ENCODE measurements at regions not wholly inside any gene's neighbourhood (a gene's known extent, or its start where the extent isn't known, plus 50 kb on each side); places are given as distances from the start of the nearest gene placed in this dataset.

DNA sequence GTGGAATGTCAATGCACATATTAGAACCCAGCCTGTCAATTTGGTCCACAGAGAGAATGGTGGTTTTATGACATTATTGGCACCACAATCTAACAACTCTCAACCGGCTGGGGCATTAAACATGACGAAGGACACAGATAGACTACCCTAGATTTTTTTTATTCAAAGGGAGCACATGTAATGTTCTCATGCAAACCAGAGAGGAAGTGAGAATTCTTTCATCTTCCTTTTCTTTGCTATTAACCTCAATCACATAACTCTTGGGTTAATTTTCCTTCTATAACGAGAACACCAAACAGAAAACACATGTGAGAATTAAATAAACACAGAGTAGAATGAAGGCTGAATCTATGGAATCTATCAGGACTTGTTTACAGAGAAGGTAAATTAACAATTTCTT lies 94.9 kb upstream of the TNC start:
- in situ Hi-C loops (cut with MboI; ENCODE audit: low pct_unique_long_range_greater_than_20kb in 2 of 9, low sequenced_read_pairs in 9 of 9, unreplicated experiment in 9 of 9) = no loop called here
- no peak for ATAC-seq (replicated peaks in 6 of 8)
- no peak overlapping the region for H3K27ac ChIP-seq
- no peak overlapping the region for H3K4me3 ChIP-seq
- peaks cover 33 to 52% of the 10 kb centered on the region in 2 donors for H3K4me1 ChIP-seq (replicated peaks in 1 of 2)
- WGBS, 10 experiments = 0 to 94% (median 60%) methylated on average over 1 to 3 of the region's 3 CpGs

DNA sequence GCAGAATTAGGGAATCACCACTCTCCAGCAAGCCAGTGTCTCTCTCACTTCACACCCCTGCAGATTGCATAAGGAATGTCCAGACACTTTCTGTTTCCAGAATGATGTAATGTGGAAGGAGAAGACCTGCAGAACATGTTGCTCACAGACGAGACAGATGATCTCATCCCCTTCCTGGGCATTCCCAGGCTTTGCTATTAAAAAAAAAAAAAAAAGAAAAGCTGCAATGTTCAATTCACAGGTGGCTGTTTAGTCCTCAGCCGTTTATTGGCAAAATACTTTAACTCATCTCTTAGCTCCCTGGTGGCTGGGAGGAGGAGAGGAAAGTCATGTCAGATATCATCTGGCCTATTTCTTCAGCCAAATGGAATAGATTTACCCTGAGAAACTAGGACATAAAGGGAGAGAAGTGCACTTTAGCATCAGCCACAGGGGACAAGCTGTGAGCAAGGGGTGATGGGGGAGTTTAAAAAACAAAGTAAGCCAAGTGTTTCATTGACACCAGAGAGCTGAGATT lies 95.9 kb upstream of the TNC start:
- H3K4me1 ChIP-seq (replicated peaks in 1 of 2) = peaks cover 34 to 61% of the 10 kb centered on the region in 2 donors
- no peak overlapping the region for H3K4me3 ChIP-seq
- ATAC-seq (replicated peaks in 6 of 8) = peak; percentile 75 to 100 (median 82)
- in situ Hi-C loops (cut with MboI; ENCODE audit: low pct_unique_long_range_greater_than_20kb in 2 of 9, low sequenced_read_pairs in 9 of 9, unreplicated experiment in 9 of 9) = no loop called here
- 0 to 60% (median 0%) methylated on average over 1 to 2 of the region's 2 CpGs; no CpG with 5 or more reads in 5 of the 10 experiments for WGBS, 10 experiments
- H3K27ac ChIP-seq = peak overlapping the region in 1 of 2 donors; percentile 22

DNA sequence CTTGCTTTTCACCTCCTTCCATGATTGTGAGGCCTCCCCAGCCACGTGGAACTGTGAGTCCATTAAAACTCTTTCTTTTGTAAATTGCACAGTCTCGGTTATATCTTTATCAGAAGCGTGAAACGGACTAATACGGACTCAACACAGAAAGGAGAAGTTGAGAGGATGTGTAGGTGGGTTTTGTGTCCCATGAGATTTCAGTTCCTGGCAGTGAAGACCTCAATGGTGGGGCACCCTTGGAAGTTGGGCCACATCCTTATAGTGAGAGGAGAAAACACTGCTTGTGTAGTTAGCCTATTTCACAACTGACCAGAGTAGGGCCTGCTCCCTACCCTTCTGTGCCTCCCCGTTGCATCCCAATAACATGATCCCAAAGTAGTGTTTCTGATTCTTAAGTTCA lies 98.9 kb upstream of the TNC start:
- H3K4me3 ChIP-seq = no peak overlapping the region
- in situ Hi-C loops (cut with MboI; ENCODE audit: low pct_unique_long_range_greater_than_20kb in 2 of 9, low sequenced_read_pairs in 9 of 9, unreplicated experiment in 9 of 9) = no loop called here
- H3K4me1 ChIP-seq (replicated peaks in 1 of 2) = peaks cover 45 to 69% of the 10 kb centered on the region in 2 donors
- WGBS, 10 experiments = 0 to 100% (median 80%) methylated on average over 1 to 5 of the region's 6 CpGs; no CpG with 5 or more reads in 3 of the 10 experiments
- no peak overlapping the region for H3K27ac ChIP-seq
- no peak for ATAC-seq (replicated peaks in 6 of 8)

DNA sequence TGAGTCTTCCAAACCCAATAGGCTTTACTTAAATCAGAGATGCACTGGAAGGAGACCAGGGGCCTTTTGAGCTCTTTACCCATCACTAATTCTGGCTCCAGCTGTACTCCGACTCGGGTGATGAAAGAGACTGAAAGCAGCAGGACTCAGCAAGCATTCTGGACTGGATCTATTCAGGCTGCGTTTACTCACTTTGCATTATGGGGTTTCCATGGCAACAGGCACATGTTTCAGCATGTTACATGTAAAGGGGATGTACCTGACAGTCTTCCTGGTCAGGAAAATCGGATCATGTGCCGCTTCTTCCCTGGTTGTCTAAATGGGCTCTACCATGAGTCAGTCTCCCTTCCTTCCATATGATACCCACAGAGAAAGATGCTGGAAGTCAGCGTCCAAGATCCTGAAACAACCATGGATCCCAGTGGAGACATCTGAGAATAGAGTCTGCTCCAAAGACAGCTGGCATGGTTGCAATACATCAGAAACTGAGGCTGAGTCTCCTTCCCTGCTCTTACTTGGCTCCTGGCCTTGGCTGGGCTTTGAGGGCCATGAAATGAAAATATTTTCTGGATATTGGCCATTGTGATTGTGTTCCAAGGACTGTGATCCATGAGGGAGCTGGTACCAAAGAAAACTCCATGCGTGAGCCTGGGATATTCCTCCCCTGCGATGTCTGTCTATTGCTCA lies 102.5 kb upstream of the TNC start:
- Histone ChIP-seq H3K4me1 (replicated peaks in 1 of 2) (peaks cover 33 to 49% of the 10 kb centered on the region in 2 donors), H3K4me3 (no peak overlapping the region), H3K27ac (peak overlapping the region; percentile 90 to 96)
- peak in 5 of 8 experiments; percentile 96 to 98 (median 96) for ATAC-seq (replicated peaks in 6 of 8)
- WGBS, 10 experiments = 43 to 100% (median 78%) methylated on average over 1 to 8 of the region's 8 CpGs; no CpG with 5 or more reads in 3 of the 10 experiments
- in situ Hi-C loops (cut with MboI; ENCODE audit: low pct_unique_long_range_greater_than_20kb in 2 of 9, low sequenced_read_pairs in 9 of 9, unreplicated experiment in 9 of 9) = no loop called here

DNA sequence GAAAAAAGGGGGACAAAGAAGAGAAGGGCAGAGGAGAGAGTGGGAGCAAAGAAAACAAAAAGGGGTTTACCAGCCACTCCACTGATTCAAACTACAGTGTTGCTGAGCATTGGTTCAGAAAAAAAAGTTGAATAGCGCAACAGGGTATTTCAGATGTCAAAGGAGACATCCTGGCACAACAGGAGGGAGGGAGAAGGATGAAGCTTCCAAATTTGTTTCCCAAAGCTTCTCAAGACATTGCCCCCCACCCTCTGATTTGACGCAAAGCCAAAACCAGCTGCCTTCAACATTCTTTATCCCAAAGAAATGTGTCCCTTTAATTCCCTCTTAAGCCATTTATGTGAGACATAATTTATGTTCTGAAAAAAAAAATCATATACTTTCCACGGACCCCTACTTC lies 105.5 kb upstream of the TNC start:
- Histone ChIP-seq H3K4me3 (no peak overlapping the region), H3K4me1 (replicated peaks in 1 of 2) (peaks cover 32 to 44% of the 10 kb centered on the region in 2 donors), H3K27ac (no peak overlapping the region)
- 33 to 83% (median 66%) methylated on average over 1 to 3 of the region's 3 CpGs; no CpG with 5 or more reads in 1 of the 10 experiments for WGBS, 10 experiments
- in situ Hi-C loops (cut with MboI; ENCODE audit: low pct_unique_long_range_greater_than_20kb in 2 of 9, low sequenced_read_pairs in 9 of 9, unreplicated experiment in 9 of 9) = no loop called here
- ATAC-seq (replicated peaks in 6 of 8) = no peak

DNA sequence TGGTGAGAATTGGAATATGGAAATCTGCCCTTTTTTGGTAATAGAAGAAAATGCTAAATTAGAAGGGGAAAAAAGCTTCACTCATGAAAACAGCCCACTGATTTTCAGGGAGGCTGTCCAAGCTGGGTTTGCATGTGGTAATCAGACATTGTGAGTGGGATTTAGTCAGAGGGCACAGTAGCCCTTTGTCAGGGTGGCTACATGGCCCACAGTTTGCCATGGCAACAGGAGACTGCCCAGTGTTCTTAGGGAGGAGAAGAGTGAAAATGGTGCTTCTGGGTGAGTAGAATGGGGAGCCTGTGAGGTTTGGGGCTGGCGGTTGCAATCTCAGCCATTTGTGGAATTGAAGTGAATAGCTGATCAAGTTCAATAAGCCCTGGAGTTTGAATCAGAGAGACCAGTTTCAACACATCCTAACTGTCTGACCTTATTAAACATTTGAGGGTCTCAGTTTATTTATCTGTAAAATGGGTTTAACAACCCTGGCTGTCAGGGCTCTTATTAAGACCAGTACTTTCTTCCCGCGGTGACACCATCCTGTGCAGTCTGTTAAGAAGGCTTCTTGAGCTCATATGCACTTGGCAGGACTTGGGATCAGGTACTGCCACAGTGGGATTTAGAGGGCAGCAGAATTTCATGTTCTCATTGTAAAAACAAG lies 107.6 kb upstream of the TNC start:
- Histone ChIP-seq H3K4me1 (replicated peaks in 1 of 2) (peaks cover 15 to 23% of the 10 kb centered on the region in 2 donors), H3K4me3 (no peak overlapping the region), H3K27ac (no peak overlapping the region)
- peak in 1 of 8 experiments; percentile 38 for ATAC-seq (replicated peaks in 6 of 8)
- WGBS, 10 experiments = 86 to 100% (median 98%) methylated on average over 1 to 3 of the region's 3 CpGs; no CpG with 5 or more reads in 4 of the 10 experiments
- in situ Hi-C loops (cut with MboI; ENCODE audit: low pct_unique_long_range_greater_than_20kb in 2 of 9, low sequenced_read_pairs in 9 of 9, unreplicated experiment in 9 of 9) = loop anchor here in 1 of 9 experiments (25.0 kb wide), 1 partner anchor 287 kb away; no protein-coding TSS in a partner anchor

DNA sequence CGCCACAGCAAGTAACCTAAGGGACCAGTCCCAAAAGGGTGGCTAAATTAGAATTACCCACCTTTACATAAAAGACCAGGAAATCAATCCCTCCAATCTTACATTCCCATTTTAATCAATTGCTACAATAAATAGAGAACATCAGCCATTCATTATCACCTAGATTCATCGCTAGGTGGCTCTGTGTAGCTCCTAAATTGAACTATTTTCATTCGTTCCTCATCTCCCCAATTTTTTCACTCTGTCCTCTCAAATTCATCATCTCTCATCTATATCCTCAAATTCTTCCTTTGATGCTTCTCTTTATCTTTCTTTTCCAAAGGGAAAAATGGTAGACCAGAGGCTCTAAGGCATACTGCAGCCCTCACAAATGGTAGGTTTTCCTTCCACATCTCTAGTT lies 108.2 kb upstream of the TNC start:
- no peak for ATAC-seq (replicated peaks in 6 of 8)
- 36 to 94% (median 85%) methylated on average over 2 to 3 of the region's 3 CpGs; no CpG with 5 or more reads in 1 of the 10 experiments for WGBS, 10 experiments
- H3K27ac ChIP-seq = no peak overlapping the region
- H3K4me3 ChIP-seq = no peak overlapping the region
- in situ Hi-C loops (cut with MboI; ENCODE audit: low pct_unique_long_range_greater_than_20kb in 2 of 9, low sequenced_read_pairs in 9 of 9, unreplicated experiment in 9 of 9) = loop anchor here in 1 of 9 experiments (25.0 kb wide), 1 partner anchor 286 kb away; no protein-coding TSS in a partner anchor
- peaks cover 11 to 18% of the 10 kb centered on the region in 2 donors for H3K4me1 ChIP-seq (replicated peaks in 1 of 2)

DNA sequence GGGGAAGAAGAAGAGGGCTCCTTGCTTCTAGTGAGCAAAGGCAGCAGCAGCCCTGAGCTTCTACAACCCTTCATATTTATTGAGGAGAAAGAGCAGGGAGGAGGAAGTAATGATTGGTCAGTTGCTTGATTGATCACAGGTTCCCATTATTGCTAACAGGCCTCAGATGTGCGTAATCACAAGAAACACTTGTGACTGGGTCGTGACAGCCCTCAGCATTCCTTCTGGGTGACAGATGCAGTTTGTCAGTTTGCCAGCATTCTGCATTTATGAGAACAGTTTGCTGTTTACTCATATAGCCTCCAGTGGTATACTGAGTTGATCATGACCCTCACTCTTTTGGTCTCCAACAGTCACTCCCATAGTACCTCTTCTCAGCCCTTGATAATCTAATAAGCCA lies 111.5 kb upstream of the TNC start:
- no peak for ATAC-seq (replicated peaks in 6 of 8)
- WGBS, 10 experiments = 40 to 100% (median 83%) methylated on average over 1 to 2 of the region's 2 CpGs; no CpG with 5 or more reads in 4 of the 10 experiments
- no peak overlapping the region for H3K27ac ChIP-seq
- H3K4me1 ChIP-seq (replicated peaks in 1 of 2) = peaks cover 9 to 10% of the 10 kb centered on the region in 2 donors
- in situ Hi-C loops (cut with MboI; ENCODE audit: low pct_unique_long_range_greater_than_20kb in 2 of 9, low sequenced_read_pairs in 9 of 9, unreplicated experiment in 9 of 9) = loop anchor here in 1 of 9 experiments (25.0 kb wide), 1 partner anchor 283 kb away; no protein-coding TSS in a partner anchor
- no peak overlapping the region for H3K4me3 ChIP-seq

DNA sequence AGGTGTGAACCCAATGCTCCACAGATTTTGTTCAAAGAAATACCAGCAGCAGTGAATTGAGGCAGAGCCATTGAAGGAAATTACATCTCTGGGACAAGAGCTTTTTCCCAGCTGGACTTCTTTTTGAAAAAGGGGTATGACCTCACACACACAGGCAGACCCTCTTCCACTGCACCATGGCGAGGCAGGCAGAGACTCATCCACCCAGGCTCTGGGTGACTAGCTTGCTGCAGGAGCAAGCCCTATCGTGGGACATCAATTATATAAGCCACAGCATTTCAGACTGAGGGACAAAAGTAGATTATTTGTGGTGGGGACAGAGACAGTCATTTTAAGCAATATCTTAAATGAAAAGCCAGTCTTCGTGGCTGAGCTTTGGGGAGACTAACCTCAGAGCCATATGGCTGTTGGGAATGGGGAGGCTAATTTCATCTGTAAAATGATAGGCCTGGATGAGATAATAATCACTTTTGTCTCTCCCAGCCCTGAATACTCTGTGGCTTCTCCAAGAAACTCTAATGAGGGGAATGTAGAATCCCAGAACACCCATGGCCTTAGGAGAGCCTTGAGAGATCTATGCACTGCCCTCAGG lies 113.1 kb upstream of the TNC start:
- Histone ChIP-seq H3K4me1 (replicated peaks in 1 of 2) (peaks cover 10 to 11% of the 10 kb centered on the region in 2 donors), H3K27ac (no peak overlapping the region), H3K4me3 (no peak overlapping the region)
- in situ Hi-C loops (cut with MboI; ENCODE audit: low pct_unique_long_range_greater_than_20kb in 2 of 9, low sequenced_read_pairs in 9 of 9, unreplicated experiment in 9 of 9) = loop anchor here in 1 of 9 experiments (25.0 kb wide), 1 partner anchor 281 kb away; no protein-coding TSS in a partner anchor
- WGBS, 10 experiments = 80 to 100% (median 88%) methylated on average over 1 to 2 of the region's 3 CpGs; no CpG with 5 or more reads in 2 of the 10 experiments
- peak in 5 of 8 experiments; percentile 27 to 74 (median 37) for ATAC-seq (replicated peaks in 6 of 8)

DNA sequence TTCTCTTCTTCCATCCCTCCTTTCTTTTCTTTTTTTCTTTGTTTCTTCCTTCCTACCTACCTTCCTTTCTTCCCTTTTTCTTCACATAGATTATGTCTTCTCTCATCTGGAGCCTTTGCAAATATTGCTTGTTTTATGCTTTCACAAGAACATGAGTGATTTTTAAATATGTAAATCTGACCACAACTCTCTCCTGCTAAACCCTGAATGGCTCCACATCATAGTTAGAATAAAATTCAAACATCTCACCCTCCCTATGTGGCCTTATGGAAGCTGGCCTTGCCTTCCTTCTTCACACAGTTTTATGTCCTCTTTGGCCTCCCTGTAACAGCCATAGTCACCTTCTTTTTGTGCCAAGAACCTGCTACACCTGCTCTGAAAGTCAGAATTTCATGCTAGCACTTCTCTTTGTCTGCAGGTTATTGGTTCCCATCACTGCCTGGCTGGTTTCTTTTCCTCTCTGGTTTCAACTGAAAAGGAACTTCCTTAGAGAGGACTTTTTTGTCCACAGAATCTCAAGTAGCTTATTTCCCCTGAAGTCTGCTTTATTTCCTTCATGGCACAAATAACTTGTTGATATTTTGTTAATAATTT lies 114.3 kb upstream of the TNC start:
- Histone ChIP-seq H3K27ac (no peak overlapping the region), H3K4me1 (replicated peaks in 1 of 2) (peaks cover 10 to 11% of the 10 kb centered on the region in 2 donors), H3K4me3 (no peak overlapping the region)
- in situ Hi-C loops (cut with MboI; ENCODE audit: low pct_unique_long_range_greater_than_20kb in 2 of 9, low sequenced_read_pairs in 9 of 9, unreplicated experiment in 9 of 9) = loop anchor here in 1 of 9 experiments (25.0 kb wide), 1 partner anchor 280 kb away; no protein-coding TSS in a partner anchor
- peak in 3 of 8 experiments; percentile 86 to 94 (median 93) for ATAC-seq (replicated peaks in 6 of 8)

DNA sequence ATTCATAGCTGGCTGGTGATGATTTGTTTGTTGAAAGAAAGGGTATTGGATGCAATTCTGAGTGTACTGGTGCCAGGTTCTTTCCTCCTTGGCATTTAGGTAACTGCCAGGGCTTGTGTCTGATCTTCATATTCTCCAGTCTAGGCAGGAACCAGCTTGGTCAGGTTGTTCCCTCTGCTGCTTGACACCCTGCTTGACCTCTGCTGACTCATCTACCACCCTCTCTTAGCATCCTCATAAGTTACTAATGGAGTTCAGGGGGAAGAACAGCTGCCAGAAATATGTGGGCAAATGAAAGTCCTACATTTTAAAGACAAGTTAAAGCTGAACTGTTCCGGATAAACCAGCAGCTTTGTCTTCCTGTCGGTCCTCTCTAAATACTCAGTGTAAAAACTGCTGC lies 116.1 kb upstream of the TNC start:
- peak; percentile 61 to 99 (median 93) for ATAC-seq (replicated peaks in 6 of 8)
- H3K4me1 ChIP-seq (replicated peaks in 1 of 2) = peaks cover 10 to 11% of the 10 kb centered on the region in 2 donors
- in situ Hi-C loops (cut with MboI; ENCODE audit: low pct_unique_long_range_greater_than_20kb in 2 of 9, low sequenced_read_pairs in 9 of 9, unreplicated experiment in 9 of 9) = loop anchor here in 1 of 9 experiments (25.0 kb wide), 1 partner anchor 278 kb away; no protein-coding TSS in a partner anchor
- peak overlapping the region; percentile 16 to 25 for H3K27ac ChIP-seq
- 0 to 76% (median 55%) methylated on average over 1 to 2 of the region's 2 CpGs; no CpG with 5 or more reads in 3 of the 10 experiments for WGBS, 10 experiments
- H3K4me3 ChIP-seq = no peak overlapping the region

DNA sequence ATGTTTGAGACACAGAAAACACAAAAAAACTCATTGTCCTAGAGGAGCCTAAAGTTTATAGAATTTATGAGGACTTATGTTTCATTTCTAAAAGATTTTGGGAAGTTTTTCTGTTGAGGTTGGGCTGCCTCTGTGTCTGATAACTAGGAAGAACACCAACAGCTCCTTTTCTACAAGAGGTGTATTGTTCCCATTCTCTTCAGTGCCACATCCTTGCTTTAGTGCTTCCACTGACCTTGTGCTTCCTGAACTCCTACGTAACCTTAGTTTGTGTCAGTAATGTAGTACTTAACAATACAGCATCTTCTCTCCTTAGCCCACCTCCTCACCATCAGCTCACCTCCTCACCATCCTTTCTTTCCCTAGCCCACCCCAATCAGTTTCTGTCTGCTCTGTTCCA lies 117.3 kb upstream of the TNC start:
- WGBS, 10 experiments = 86 to 100% (median 100%) methylated on average over 1 of the region's 1 CpG; no CpG with 5 or more reads in 4 of the 10 experiments
- in situ Hi-C loops (cut with MboI; ENCODE audit: low pct_unique_long_range_greater_than_20kb in 2 of 9, low sequenced_read_pairs in 9 of 9, unreplicated experiment in 9 of 9) = loop anchor here in 1 of 9 experiments (25.0 kb wide), 1 partner anchor 277 kb away; no protein-coding TSS in a partner anchor
- ATAC-seq (replicated peaks in 6 of 8) = no peak
- H3K4me1 ChIP-seq (replicated peaks in 1 of 2) = peaks cover 10 to 11% of the 10 kb centered on the region in 2 donors
- H3K4me3 ChIP-seq = no peak overlapping the region
- no peak overlapping the region for H3K27ac ChIP-seq

Data from motor neuron (in vitro differentiated cells).